Left kidney (tissue), 1 donor: ENCODE measurements at regions not wholly inside any gene's neighbourhood (a gene's known extent, or its start where the extent isn't known, plus 50 kb on each side); places are given as distances from the start of the nearest gene placed in this dataset.
"Not testable (repeated sequence)": the region's sequence is repeated elsewhere in the genome, so short reads cannot be mapped to it uniquely, and the experiment has no call there.

Source experiments
- DNase-seq: peaks from one replicate; pipeline ENCODE4 v3.0.0-alpha.2; 2013

DNA sequence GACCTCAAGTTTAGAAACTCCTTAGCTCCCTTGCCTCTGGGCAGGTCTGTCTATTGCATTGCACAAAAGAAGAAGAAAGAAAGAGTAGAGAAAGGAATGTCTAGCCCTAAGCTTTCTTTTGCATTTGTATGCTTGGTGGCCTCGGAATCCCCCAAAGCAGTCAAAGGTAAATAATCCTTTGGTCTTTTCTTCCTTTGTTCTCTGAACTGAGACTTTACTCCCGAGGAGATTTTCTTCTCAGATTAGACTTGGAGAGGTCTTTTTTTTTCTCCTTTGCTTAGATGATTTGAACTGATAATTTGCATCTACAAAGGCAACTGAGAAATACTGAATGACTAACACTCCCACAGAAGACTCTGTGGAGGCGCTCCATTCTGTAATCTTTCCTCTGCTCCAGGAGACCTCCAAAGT, 93.2 kb downstream of the AKR1D1 start:
- no peak for DNase-seq

DNA sequence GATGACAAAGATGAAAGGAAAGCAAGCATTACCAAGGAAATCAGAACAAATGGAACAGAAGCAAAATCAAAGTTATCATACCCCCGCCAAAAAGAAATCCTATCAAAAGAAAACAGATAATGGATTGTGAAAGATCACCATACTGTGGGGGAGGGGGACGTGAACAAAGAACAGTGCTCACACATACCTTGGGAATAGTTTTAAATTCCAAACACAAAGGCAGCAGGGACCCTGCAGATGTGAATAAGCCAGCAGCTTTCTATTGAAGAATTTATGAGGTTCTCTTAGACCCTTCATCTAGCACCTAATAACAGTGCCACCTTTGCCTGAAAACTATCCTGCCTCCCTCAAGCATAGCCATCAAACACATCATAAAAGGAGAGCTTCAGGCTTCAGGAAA, 94.0 kb downstream of the AKR1D1 start:
- DNase-seq = no peak

DNA sequence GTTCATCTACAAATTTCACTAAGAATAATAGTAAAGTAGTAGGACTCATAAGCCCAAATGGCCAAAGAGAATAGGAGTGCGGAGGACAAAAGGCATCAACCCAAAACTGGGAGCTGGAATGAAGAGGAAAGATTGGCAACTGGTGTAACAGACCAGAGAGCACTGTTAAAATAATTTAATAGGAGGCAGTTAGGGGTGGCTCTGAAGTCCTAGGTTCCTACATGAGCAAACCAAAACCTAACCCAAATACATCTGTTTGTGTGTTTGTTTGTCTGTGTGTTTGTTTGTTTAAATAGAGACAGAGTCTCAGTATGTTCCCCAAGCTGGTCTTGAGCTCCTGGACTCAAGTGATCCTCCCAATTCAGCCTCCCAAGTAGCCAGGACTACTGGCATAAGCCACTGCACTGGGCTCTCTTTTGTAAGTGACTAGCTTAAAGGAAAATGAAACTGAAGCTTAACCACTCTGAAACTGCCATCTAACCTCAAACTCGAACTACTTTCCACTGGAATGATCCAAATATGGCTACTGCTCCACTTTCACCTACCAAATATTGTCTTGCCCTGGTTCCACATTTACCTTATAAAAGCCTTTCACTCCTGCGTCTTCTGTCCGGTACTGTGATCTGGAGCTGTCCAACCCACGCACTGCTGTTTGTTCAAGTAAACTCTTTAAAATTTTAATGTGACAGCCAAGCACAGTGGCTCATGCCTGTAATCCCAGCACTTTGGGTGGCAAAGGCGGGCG, 94.9 kb downstream of the AKR1D1 start:
- no peak for DNase-seq

DNA sequence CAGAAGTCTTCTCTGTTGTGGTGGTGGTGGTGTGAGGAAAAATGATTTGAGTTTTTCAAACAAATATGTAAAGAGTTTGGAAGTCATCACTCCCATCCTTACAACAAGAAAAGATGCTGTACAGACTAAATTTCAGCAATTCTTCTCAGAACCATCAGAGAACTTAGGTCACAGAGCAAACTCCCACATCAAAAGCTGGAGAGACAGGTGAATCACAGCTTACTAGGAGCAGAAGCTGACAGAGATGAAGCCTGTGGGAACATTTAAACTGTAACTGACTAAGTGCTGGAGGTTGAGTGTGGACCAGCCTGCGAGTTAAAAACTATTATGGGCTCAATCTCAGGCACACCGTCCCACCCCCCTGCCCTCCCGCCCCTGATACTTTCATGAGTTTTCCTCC, 97.3 kb downstream of the AKR1D1 start:
- no peak for DNase-seq

DNA sequence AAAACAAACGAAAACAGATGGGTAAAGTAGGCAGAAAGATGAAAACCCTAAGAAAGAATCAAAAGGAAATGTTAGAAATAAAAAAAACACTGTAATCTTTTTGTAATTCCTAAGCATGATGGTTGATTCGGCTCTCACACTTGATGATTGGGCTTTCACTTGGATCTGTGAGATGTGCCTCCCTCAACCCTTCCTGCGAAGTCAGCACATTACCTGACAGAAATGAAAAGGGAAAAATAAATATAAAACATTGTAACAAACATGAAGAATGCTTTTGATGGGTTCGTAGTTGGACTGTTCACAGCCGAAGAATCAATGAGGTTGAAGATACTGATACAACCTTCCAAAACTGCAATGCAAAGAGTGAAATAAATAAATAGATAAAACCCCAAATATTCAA, 99.8 kb downstream of the AKR1D1 start:
- DNase-seq = no peak

DNA sequence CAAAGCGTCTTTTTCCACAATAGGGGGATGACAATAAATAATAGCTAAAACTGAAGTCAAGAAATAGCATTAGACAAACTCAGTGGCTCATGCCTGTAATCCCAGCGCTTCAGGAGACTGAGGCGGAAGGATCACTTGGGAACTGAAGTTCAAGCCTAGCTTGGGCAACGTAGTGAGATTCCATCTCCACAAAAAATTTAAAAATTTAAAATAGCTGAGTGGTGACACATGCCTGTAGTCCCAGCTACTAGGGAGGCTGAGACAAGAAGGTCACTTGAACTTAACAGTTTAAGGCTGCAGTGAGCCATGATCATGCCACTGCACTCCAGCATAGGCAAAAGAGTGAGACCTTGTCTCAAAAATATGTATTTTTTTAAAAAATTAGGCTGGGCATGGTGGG, 107.9 kb downstream of the AKR1D1 start:
- no peak for DNase-seq

DNA sequence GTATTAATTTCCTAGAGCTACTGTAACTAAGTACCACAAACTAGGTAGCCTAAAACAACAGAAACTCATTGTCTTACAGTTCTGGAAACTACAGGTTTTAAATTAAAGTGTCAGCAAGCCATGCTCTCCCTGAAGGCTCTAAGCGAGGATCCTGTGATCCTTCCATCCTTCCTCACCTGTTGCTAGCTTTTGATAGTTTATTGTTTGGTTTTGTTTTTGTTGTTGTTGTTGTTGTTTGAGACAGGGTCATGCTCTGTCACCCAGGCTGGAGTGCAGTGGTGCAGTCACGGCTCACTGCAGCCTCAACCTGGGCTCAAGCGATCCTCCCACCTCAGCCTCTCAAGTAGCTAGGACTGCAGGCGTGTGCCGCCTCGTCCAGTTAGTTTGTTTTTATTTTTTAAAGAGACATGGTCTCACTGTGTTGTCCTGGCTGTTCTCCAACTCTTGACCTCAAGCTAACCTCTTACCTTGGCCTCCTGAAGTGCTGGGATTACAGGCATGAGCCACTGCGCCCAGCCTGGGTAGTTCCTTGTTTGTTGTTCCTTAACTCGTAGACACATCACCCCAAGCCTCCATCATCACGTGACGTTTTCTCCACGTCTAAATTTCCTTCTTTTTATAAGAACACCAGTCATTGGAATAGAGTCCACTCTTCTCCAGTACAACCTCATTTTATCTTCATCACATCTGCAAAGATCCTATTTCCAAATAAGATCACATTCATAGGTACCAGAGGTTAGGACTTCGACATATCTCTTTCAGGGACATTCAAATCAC, 109.1 kb downstream of the AKR1D1 start:
- DNase-seq = no peak

DNA sequence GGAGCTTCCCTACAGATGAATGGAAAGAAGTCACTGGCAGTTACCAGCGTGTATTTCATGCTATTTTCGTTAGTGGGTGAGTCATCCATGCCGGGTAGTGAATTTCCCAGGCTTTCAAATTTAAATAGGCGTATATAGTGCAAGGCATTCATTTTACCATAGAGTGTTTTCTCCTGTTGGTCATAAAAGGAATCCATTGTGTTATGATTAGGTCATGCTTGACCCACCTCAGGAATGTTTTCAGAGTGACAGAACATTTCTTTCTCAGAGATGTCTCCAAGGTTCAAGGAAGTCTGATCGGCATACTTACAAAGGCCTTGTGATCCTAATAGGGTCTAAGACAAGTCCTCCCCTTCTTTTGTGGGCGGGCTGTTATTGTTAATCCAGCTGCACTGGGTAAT, 110.7 kb downstream of the AKR1D1 start:
- no peak for DNase-seq

DNA sequence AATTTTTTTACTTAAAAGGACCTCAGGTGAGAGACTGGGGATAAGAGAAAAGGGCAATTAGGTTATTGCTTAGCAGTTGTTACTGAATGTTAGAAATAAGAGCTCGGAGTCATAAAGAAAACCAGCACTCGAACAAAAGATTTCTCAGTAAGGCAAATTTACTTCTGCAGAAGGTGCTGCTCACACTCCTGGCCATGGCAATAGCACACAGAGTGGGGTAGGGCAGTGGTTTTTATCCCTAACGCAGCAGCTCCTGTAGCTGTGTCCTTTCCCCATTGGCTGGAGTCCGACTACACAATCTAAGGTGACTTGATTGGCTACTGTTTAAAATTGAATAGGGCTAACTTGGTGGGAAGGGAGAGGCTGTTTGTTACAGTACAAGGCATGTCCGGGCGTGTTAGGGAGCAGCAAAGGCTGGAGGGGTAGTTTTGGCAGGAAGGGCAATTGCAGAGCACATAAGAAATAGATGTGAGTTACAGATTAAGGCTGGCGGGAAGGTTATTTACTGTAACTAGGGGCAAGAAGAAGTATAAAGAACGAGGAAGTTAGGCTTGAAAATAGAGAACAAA, 112.1 kb downstream of the AKR1D1 start:
- DNase-seq = no peak

DNA sequence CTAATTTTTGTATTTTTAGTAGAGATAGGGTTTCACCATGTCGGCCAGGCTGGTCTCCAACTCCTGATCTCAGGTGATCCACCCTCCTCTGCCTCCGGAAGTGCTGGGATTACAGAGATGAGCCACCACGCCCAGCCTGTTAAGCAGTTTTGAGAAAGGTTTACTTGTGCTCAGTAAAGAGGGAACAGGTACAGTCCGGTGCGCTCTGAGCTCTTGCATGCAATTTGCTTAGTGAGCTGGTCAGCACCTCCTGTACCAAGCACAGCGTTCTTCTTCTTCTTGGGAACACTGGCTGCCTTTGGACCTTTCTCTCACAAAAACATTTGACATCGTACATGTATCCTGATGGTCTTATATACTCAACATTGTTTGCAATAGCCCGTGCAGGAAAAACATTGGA, 118.3 kb downstream of the AKR1D1 start:
- DNase-seq = no peak

DNA sequence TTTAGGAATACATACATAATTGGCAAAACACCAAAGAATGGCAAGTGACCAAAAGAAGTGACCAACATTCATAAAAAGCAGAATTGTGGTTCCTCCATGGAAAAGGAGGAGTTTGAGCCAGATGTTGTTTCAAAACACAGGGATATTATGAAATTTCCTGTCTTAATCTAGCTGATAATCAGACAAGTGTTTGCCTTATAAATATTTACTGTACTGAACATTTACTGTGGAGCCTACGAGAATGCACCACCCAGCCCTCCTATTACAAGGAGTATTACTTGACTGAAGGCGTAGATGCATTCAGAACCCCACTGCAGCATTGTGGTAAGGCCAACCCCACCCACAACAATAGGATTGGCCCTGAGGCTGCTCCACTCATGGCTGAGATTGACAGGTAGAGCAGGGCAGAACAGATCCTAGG, 118.9 kb downstream of the AKR1D1 start:
- no peak for DNase-seq

DNA sequence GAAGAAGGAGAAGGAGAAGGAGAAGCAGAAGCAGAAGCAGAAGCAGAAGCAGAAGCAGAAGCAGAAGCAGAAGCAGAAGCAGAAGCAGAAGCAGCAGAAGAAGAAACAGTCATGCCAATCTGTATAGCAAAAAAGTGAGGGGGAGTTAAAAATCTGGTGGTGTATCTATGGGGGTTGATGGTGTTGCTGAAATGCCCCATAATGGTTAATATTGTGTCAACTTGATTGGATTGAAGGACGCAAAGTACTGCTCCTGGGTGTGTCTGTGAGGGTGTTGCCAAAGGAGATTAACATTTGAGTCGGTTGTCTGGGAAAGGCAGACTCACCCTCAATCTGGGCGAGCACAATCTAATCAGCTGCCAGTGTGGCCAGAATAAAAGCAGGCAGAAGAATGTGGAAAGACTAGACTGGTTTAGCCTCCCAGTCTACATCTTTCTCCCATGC, 120.3 kb downstream of the AKR1D1 start:
- not testable (repeated sequence) for DNase-seq

DNA sequence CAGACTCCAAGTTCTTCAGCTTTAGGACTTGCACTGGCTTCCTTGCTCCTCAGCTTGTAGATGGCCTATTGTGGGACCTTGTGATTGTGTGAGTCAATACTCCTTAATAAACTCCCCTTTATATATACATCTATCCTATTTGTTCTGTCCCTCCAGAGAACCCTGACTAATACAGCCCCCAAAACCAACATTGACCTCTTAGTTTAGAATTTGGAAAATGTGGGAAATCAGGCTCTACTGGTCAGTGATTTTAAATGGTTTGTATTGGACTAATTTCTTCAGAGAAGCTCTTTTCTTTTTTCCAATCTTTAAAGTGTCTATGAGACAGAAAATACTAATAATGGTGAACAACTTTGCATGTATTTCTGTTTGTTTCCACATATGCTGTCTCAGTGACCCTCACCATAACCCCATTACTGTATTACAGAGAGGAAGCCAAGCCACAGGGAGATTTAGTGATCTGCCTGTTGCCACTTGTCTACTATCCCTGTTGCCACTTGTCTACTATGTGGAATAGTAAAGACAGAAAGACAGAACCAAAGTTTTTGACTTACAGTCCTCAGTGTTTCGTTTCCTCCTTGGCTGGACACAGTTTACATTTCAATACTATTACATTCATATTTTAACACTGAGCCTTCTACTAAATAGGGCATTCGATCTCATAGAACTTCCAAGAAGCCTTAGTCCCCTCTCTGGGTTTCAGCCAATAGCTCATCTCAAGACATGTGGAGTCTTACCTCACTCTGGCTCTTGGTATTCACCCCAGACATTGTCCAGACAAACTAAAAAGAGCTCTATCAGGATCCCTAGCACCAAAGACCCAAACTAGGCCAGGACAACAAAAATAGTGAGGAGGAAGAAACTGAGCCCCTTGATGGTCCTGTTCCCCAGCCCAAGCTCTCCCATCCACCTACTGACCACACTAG, 121.0 kb downstream of the AKR1D1 start:
- no peak for DNase-seq

DNA sequence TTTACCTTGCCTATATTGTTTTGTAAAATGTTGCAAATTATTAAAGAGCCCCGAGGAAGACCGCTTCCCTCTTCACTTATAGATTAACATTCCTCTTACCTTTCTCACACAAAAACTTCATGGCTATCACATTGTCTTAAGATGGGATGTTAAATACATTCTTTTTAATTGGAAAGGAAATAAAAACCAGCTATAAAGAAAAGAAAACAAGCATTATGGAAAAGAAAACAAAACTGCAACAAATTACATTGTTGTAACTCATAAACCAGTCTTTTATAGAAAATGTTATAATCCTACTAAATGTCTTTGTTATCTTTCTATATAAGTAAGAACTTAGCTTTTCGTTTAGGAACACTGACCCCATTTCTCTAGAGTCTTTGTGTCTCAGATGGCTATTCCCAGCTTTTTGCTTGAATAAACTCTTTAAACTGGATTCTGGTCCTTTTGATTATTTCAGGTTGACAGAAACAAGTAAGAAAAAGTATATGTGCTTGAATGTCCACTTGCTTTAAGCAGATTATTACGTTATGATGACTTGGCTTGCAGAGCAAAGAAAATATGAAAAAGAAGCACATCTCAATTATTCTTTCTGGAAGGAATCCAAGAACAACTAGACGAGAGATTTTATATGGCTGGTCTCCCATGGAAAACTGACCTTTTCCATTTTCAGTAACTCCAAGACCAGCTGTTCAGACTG, 128.2 kb downstream of the AKR1D1 start:
- peak; percentile 34 for DNase-seq

DNA sequence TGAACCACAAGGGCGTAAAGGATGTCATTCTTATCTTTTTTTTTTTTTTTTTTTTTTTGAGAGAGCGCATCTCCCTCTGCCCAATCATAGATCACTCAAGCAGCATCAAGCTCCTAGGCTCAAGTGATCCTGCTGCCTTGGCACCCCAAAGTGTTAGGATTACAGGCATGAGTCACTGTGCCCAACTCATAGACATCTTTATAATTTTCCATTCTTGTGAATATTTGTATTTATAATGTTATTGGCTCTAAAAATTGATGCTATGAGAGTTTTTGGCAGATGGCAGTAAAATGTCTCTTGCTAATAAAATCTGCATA, 128.7 kb downstream of the AKR1D1 start:
- no peak for DNase-seq

DNA sequence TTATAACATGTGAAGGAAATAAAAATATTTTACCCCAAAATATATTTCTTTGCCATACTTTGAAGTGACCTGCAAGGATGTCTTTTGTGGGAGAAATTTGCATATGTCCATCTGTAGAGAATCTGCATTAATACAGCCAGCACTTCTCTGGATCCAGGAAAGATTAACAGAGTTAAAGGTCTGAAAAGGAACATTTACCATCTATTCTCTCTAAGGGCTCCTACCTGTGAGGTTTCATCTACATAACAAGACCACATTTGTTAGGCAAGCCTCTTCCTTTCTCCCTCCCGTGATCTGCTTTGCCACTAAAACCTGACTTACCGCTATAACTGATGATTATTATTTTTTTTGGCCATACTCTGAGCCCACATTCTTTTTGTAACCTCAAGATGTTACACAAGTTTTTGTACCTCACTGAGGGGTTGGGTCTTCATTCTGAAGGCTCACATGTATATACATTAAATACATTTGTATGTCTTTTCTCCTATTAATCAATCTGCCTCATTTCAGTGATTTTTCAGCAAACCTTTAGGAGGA, 129.4 kb downstream of the AKR1D1 start:
- no peak for DNase-seq

DNA sequence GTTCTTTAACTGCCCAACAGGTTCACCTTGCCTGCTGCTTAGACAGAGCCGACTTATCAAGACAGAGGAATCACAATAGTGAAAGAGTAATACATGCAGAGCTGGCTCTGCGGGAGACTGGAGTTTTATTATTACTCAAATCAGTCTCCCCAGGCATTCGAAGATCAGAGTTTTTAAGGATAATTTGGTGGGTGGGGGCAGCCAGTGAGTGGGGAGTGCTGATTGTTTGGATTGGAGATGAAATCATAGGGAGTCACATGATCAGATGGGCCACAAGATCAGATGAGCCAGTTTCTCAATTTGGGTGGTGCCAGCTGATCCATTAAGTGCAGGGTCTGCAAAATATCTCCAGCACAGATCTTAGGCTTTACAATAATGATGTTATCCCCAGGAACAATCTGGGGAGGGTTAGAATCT, 131.3 kb downstream of the AKR1D1 start:
- no peak for DNase-seq

DNA sequence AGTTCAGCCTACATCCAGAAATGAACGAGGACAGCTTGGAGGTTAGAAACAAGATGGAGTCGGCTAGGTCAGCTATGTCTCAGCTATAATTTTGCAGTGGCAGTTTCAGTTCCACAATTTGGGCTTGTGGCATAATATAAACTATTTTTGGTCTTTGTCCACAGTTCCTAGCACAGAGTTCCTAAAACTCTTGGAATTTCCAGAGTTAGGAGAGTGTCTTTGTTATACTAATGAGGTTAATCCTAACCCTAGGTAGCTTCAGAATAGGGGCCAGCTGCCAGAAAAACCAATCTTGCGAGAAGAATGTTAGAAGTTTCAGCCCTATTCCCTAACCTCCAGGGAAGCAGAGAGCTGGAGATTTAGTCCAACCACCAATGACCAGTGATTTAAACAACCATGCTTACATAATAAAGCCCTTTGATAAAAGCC, 131.9 kb downstream of the AKR1D1 start:
- DNase-seq = no peak

DNA sequence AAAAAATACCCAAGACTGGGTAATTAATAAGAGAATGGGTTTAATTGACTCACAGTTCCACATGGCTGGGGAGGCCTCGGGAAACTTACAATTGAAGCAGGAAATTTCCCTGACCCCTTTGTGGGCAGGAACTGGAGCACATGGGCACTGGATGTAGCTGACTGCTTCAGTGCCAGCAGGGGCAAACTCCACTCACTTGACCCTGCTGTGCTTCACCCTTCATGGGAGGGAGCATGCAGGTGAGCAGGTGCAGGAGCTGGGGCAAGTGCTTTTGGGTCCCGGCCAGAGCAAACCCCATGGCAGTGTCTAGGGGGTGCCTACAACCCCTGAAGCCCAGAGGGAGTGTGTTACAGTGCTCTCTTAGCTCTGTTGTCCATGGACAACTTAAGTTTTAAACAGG, 132.6 kb downstream of the AKR1D1 start:
- no peak for DNase-seq

DNA sequence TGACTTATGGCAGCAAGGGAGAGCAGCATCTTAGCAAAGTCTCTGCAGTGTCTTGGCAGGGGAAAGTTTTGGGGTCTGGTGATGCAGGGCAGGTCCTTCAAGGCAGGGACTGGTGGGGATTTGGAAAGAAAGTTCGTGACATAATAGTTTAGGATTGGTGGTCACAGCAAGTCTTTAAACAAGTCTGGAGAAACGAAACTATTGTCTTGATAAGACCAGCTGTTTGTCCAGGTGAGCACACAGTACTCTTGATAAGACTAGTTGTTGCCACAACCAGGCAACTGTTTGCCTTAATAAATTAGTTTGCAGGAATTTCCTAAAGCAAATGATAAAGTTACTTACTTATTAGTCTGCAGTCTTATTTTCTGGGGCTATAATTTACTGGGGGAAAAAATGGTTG, 136.1 kb downstream of the AKR1D1 start:
- no peak for DNase-seq

DNA sequence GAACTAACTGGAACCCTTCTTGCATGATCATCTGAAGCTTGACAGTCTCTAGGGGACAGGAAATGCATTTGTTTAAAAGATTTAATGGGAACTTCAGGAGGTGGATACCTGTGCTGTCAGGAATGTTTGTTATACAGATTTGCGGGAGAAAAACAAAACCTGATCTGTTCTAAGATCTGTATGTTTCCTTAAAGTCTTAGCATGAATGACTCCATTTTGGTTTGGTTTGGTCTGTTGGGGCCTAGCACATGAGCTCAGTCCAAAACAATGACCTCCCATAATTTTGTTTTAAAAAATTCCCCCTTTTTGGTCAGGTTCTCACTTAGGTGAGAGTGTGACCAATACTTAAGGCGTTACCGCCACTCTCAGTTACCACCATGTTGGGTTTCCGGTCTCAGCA, 138.7 kb downstream of the AKR1D1 start:
- DNase-seq = no peak
